HG03159 (cell line): ENCODE measurements at regions not wholly inside any gene's neighbourhood (a gene's known extent, or its start where the extent isn't known, plus 50 kb on each side); places are given as distances from the start of the nearest gene placed in this dataset.

Experiments used
- ATAC-seq: cut with Tn5 transposase; IDR thresholded peaks from one replicate; pipeline ENCODE4 v1.9.1; 2021; ENCODE audit warnings: mild to moderate bottlenecking, moderate library complexity; ENCODE audit not compliant: unreplicated experiment

DNA sequence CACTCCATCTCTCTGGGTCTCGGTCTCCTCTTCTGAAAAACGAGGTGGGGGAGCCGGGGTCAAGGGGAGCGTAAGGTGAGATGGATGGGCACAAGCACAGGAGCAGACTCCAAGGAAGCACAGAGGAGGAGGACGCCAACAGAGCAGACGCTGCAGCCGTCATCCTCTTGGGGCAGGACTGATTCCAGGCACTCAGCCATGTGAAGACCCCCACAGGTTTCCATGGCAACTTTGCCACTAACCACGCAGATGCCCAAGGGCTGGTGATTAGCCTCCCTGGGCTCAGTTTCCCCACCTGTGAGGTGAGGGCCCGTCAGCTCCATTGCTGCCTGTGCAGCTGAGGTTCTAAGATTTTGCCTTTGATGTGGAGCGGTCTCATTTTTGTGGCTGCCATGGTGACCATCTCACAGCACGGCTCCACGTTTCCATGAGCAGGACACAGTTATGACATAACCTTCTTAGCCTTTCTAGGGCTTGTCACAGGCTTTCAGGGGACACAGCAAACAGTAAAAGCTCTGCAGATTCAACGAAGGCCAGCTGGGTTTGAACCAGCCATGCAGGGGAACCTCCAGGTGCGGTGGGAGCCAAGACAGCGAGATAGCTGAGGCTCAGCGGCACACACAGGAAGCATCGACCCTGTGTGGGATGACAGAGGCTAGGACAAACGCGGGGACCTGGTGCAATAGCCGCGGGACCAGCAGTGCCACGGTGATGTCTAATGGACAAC is 170.3 kb downstream of the NUP210 start:
- no peak for ATAC-seq

DNA sequence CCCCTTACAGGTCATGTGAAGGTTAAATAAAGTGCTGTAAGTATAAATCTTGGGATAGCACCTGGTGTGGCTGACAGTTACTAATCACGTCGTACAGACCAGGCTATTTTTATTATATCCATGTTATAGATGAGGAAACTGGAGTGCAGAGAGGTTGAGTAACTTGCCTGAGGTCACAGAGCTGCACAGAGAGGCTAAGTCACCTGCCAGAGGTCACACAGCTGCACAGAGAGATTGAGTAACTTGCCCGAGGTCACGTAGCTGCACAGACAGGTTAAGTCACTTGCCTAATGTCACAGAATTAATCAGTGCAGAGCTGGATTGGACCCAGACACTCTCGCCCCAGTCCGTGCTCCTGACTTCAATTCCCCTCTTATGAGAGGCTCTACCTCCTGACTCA is 171.5 kb downstream of the NUP210 start:
- no peak for ATAC-seq

DNA sequence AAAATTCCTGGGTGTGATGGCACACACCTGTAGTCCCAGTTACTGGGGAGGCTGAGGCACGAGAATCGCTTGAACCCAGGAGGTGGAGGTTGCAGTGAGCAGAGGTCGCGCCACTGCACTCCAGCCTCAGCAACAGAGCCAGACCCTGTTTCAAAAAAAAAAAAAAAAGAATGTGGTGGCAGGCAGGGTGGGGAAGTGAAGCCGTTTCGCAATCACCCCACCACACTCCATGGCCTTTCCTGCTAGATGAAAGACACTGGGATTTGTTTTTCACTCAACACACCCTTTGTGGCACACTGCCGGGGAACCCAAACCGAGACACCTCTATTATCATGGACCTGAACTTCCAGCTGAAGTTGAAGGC is 172.4 kb upstream of the IQSEC1 start:
- no peak for ATAC-seq

DNA sequence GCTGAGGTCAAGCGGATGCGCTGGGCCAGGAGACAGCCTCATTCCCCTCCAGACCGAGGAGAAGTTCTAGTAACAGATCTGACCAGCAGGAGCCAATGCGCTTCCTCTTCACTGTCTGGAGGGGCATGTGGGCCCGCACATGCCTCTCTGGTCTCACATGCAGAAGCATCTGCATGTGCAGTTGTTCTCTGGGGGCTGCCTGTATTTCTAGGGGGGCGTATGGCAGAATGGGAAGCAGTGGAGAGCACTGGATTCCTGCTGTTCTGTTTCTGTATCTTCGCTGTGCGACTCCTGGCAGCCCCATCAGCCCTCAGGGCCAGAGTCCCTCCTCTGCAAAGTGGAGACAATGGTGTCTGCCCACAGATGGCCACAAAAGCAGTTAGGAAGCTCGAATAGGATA is 170.4 kb upstream of the IQSEC1 start:
- ATAC-seq: no peak

DNA sequence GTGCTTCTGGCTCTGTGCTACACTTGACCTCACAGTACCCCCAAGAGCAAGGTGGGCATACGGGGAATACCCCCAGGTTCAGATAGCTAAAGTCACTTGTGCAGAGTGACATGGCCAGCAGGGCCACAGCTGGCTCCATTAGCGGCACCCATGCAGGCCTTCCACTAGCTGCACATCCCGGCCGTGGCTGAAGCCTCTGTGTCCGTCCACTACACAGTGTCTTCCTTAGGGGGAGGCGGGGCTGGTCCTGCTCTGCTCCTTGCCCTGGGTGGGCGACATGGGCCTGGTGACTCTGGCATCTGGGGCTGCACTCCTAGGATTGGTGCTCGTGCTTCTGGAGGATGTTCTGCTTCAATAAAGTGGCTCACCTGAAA is 169.1 kb upstream of the IQSEC1 start:
- ATAC-seq: no peak

DNA sequence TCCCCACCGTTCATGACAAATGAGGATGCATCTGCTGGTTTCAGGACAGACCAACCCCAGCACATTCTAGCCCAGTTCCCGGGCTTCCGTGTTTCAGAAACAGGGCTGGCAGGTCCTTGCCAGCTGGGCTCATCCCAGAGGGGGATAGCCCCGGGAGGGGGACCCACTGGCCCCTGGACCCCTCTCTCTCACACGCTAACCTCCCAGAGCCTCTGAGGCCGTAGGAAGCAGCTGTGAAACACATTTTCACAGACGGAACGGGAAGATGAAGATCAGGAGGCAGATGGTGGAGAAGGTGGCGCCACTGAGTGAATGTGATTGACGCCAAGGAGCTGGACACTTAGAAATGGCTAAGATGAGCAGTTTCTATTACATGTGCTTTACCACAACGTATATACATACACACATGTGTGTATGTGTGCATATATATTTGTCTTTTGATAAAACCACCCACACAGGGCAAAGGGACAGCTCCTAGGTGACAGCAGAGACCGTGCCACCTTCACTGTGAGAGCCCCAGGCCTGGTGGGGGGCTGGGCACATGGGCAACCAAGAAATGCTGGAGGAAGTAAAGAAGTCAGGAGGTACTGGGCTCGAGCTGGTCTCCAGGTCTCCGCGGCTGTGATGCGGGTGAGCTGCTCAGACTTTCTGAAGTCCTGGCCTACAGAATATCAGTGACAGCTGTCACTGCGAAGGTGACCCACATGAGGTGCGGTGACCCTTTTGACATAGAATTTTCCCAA is 168.6 kb upstream of the IQSEC1 start:
- ATAC-seq: no peak

DNA sequence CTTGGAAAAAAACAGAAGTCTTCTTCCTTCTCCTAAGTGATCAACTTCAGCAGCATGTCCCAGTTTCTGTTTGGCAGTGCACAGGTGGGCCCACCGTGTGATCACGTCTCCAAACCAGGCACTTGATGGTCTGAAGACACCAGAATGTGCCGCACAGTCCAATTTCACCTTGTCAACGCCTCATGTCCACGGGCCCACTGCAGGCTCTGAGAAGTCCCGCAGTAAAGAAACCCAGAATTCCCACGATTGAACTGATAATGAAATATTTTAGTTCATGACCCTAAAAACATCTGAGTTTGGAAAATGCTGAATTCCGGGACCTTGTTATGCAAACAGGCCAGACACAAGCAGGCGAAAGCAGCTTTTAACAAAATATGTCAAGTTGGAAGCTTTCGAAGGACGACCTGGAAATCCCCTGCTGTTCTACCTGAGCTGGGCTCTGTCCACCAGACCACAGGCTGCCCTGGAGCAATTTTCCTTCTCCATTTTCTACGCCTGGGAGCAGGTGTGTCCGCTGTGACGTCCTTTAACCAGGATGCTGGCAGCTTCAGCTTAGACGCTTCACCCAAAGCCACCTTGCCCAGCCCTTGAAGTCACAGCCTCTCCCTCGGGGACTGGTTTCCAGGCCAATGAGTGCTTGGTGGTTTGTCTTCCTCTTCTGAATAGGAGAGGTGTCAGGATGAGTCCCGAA is 167.8 kb upstream of the IQSEC1 start:
- ATAC-seq: no peak

DNA sequence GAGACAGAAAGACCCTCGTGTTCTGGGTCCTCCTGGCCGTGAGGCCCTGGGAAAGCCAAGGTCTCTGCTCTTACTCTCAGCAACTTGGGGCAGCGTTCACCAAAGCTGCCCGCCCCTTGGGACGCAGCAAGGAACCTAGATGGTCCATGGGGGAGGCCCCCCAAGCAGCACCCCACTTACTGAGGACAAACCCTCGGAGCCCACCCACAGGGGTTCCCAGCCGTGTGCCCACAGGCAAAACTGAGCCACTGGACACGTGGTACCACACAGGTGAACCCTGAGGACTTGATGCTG is 166.2 kb upstream of the IQSEC1 start:
- no peak for ATAC-seq

DNA sequence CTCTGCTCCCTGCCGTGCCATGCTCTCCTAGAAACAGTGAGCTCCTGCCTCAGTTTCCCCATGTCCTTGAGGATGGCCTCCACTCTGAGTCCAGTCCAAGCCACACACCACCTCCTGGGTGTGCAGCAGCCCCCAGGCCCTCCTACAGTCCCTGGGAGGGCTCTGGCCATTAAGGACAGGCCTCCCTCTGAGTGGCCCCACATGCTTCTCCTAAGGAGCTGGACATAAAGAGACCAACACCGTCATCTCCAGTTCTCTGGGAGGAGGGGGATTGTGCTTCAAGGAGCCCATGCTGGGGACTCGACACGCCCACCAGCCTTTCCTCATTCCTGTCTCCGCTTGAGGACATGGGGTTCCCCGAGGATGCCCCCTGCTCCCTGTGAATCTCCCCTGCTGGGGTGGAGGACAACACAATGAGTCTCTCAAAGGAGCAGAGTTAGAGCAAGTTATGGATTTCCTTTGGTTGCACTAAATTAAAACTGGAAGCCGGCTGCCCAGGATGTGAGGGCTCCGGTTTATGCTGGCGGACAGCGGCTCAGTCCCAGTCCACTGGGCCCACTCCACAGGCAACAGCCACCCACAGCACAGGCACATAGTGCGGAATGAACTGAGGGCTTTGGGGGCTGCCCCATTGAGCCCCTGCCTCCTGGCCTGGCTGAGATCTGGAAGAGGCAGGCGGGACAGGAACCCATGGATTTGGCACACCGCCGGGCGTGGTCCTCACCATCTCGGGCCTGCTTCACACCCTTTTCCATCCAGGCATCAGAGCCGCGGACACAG is 165.6 kb upstream of the IQSEC1 start:
- ATAC-seq: no peak

DNA sequence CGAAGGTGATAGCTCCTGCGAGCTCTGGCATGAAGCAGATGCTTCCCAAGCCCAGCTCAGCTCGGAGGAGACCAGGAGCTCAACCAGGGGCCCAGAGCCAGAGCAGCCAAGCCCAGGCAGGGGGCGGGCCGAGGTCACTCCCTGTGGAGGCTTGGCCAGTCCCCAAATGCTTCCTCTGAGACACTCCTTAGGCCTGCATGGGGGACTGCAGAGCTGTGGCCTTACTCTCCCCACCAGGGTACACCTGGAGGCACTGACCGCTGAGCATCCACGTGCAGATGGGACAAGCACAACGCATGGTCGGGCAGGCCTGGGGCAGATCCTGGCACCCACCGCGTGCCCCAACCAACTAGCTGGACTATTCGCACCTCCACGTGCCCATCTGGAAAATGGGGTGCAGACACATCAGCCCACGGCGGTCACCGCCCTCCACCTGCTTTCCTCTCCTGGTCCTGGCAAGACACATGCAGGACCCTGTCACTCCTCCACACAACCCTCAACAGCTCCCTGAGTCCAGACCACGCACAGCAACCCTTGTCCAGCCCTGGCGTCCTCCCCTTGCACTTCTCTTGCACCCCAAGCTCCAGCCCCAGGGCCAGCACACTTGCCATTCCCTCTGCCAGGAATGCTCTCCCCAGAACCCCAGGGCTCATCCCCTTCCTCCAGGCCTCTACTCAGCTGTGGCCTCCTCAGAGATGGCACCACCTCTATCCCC is 164.7 kb upstream of the IQSEC1 start:
- ATAC-seq: no peak

DNA sequence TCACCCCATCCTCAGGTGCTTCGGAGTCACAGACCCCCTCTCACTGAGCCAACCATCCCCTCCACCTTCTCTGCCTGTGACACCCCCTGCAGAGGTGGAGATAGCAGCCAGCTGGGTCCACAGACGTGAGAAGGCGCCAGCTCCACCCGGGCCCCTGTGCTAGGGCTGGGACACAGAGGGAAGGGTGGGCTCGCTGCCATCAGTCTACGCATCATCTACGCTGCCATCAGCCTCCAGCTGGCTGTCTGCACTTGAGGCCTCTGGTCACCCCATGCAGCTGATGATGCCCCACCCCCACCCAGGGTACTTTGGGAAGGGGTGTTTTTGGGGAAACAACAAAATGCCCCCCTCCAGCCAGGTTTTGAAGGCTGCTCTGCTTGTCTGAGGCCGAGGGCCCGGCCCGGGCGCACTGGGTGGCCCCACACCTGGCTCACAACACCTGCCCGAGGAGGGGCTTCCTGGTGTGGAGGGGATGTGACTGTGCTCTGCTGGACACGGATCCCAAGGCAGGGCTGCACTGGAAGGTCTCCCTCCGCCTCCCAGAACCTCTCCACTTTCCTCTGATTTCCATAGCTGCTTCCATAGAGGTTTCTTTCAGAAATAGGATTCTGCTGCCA is 163.4 kb upstream of the IQSEC1 start:
- ATAC-seq: no peak

DNA sequence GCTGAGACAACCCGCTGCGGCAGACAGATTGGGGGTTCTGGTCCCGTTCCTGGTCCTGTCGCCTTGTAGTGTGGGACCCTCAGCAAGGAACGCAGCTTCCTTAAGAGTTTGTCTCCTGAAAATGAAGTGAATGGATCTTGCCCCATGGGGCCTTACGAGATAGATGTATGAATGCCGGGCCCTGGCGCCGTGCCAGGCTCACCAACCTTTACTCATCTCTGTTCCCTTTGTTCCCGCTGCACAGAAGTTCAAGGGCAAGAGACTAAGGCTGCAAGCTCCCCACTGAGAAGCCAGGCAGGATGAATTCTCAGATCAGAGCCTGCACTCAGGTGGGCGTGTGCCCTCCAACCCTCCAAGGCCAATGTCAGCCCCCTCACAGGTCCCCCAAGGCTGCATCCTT is 162.7 kb upstream of the IQSEC1 start:
- no peak for ATAC-seq

DNA sequence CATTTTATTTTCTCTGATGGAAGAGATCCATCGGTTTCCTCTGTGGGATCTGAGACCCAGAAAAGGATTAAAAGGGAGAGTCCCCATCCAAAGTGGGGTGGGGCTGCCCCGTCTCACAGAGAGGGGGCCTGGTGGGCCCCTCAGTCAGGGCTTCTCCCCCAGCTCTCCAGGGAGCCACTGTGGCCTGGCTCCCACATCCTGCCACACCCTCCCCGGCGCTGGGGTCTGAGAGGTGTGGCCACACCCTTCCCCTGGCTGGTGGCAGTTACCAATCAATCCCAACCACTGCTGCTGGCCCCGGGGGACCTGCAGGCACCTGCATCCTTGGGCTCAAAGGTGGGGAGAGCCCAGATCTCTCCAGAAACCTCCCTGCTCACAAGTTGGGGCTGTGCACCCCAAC is 161.8 kb upstream of the IQSEC1 start:
- no peak for ATAC-seq

DNA sequence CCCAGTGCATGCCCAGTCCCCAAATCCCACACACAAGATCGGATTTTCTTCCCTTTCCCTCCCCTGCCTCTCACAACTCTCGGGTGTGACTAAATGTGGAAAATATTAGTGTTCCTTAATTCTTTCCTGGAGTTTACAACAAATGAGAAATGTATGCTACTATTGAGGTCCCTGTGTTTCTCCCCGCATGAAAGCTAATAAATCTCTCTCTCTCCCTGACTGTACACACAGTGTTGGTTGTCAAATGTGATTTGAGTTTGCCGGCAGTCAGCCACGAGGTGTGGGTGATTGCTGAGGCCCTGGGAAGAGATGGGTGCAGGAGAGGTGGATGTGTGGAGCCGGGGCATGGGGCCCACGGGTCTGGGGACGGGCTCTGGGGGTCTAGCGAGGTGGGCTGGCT is 161.4 kb upstream of the IQSEC1 start:
- ATAC-seq: no peak

DNA sequence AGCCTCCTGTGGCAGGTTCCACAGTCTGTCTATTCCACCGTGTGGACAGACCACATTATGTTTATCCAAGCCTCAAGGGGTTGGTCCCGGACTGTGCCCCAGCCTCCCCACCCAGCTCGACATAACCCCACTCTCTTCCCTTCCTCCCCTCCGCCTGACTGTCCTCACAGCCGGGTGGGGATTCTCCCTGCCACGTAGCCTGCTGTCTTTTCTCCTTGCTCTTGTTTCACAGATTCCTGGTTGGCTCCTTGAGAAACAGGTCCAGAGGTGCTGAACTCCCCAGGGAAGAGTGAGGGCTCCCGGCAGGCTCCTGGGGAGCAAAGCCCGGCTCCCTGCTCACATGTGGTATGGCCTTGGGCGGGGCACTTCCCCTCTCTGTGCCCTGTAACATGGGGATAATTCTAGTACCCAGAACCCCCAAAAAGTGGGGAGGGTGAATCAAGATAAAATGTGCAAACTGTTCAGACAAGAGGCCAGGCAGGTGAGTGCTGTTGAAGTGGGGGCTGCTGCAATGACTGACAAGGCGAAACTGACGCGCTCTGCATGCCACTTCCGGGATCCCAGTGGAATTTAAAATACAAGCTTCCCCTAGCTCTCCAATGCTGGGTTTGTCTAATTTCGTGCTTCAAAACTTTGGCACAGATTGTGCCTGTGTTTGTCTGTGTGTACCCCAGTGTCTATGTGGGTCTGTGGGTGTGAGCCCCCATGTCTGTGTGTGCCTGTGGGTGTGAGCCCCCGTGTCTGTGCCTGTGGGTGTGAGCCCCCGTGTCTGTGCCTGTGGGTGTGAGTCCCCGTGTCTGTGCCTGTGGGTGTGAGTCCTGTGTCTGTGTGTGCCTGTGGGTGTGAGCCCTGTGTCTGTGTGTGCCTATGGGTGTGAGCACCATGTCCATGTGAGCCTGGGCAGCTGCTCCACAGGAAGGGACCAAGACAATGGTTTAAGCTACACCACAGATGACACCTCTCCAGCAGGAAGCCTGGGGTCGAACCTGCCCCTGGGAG is 160.6 kb upstream of the IQSEC1 start:
- ATAC-seq: no peak

DNA sequence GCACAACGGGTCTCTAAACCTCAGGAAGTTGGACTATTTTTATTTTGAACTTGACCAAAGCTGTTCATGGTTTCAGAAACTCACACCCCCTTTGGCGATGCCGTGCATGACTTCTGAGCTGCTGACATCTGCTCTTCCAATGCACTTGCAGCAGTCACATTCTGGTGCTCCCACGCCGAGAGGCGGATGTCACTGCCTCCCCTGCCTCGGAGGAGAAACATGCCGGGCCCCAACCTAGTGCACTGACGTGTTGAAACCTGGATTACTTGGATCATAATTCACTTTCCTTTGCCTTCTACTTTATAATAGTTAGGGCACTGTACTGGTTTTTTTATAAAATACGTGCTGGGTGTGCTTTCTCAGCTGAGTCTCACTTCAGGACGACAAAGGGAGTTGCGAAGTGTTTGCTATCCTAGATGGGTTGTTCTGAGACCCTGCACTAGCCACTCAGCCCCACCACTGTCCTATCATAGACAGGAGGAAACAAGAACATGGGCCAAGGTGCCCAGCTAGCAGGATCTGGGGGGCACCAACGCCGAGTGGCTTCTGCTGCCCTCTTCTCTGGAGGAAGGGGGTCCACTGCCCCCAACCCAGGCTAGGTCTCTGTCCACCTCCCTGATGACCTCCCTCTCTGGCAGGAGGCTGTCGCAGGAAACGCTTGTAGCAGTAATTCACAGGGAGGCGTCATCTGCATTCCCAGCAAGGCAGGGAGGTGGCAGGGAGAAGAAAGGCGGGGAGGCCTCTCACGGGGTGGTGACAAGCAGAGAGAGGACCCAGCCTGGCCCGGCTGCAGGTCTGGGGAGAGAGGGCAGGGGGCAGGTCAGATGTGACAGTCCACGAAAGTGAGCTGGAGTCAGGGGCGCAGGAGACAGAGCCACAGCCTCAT is 158.8 kb upstream of the IQSEC1 start:
- no peak for ATAC-seq

DNA sequence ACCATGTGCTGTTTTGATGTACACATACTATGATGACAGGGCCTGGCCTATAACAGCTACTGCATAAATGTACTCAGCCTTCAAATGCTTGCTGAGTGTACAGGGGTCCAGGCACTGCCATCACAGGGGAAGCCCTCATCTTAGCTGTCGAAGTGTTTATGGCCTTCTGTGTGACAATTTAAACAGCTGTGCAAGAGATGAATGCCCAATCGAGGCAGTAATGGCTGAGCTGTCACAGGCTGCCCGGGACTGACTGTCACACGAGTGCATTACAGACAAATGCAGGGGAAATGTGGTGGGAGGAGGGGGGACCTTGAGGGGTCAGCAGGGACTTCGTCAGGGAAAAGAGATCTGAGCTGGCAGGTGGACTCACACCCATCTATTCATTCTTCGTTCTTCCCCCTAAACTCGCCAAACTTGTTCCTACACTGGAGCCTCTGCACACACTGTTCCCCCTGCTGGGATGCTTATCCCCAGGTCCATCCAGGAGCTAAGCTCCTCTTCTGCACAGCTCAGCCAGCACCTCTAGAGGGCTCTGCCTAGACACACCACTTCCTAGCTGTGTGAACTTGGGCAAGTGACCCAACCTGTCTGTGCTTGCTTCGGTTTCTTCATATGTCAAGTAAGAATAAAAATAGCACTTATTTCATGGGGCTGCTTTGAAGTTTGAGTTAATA is 156.2 kb upstream of the IQSEC1 start:
- ATAC-seq: no peak

DNA sequence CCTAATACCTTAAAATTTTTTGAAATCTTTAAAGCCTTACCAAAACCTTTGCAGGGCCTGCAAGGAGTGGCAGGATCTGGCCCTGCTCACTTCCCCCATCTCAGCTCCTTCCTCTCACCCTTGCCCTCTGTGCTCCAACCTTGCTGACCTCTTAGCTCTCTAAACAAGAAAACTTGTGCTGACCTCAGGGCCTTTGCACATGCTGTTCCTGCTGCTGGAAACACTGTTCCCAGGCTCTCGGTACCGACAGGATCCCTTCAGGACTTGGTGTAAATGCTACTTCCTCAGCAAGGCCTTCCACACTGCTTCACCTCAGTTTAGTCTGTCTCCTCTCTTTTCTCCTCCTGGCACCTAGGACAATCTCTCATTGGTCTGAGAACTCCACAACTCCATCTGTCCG is 155.4 kb upstream of the IQSEC1 start:
- ATAC-seq: no peak
